Panc1 (cell line): ENCODE measurements at regions not wholly inside any gene's neighbourhood (a gene's known extent, or its start where the extent isn't known, plus 50 kb on each side); places are given as distances from the start of the nearest gene placed in this dataset.

ENCODE experiments used
- CTCF ChIP-seq: fragments of 450-650 bp; IDR thresholded peaks from 2 replicates; pipeline ENCODE4 v1.5.1; 2017; ENCODE audit warnings: mild to moderate bottlenecking
- POLR2AphosphoS5 ChIP-seq: IDR thresholded peaks from 2 replicates; pipeline ENCODE4 v1.6.1; 2012; ENCODE audit warnings: mild to moderate bottlenecking, low read depth, low read length, moderate library complexity
- REST ChIP-seq, 2 experiments: IDR thresholded peaks; 2 replicates each; pipeline ENCODE4 v1.6.1; 2011 to 2012; ENCODE audit warnings: low read depth in 2 of 2, control low read depth in 1 of 2, low read length in 1 of 2, mild to moderate bottlenecking in 1 of 2, moderate library complexity in 1 of 2; ENCODE audit not compliant: insufficient read depth in 1 of 2
- SIN3A ChIP-seq: IDR thresholded peaks from 2 replicates; pipeline ENCODE4 v1.6.1; 2012; ENCODE audit warnings: low read depth, mild to moderate bottlenecking, low read length, moderate library complexity, borderline replicate concordance; ENCODE audit not compliant: insufficient read depth
- TCF7L2 ChIP-seq: IDR thresholded peaks from 2 replicates; pipeline ENCODE4 v1.6.1; 2011; ENCODE audit warnings: mild to moderate bottlenecking, low read depth, low read length, inconsistent platforms

- TF ChIP-seq CTCF (no peak), TCF7L2 (no peak), POLR2AphosphoS5 (no peak), REST (IDR thresholded peaks at IDR 0.05; ENCODE audit: insufficient read depth in 1 of 2, low read depth in 2 of 2, low read length in 1 of 2) (no peak), SIN3A (no peak)
Observed at GRCh38 chr2:104606056-104606455, 247.9 kb upstream of the POU3F3 start.
